Smooth muscle cell of the brain vasculature (primary cell): ENCODE measurements at regions not wholly inside any gene's neighbourhood (a gene's known extent, or its start where the extent isn't known, plus 50 kb on each side); places are given as distances from the start of the nearest gene placed in this dataset.

Experiments used
- DNase-seq: peaks from one replicate; pipeline ENCODE4 v3.0.0-alpha.2; 2012; ENCODE audit warnings: low read depth, low spot score

DNA sequence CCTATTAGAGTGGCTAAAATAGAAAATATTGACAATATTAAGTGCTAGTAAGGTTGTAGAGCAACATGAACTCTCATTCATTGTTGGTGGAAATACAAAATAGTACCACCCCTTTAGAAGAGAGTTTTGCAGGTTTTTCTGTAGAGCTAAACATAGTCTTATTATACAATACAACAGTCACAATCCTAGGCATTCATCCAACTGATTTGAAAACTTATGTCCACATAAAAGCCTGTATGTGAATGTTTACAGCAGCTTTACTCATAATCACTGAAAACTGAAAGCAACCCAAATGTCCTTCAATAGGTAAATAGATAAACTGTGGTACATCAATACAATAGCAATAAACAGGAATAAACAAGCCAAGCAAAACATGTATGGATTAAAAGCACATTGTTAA, 127.2 kb upstream of the PRNP start:
- no peak for DNase-seq

DNA sequence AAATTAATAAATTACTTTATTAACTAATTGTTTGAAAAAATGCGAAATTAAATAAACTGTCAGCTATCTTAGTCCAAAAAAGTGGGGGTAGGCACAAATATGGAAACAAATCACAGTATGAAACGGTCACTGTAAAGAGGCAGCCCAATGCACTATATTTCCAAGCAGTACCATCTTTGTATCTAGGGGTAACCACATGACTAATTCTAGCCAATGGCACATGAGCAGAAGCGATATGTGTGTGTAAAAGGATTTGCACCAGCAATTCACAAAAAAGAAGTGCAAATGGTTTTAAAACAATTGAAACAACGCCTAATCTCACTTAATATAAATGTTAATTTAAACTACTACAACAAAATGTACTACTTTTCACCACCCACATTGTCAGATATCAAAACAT, 129.5 kb upstream of the PRNP start:
- no peak for DNase-seq

DNA sequence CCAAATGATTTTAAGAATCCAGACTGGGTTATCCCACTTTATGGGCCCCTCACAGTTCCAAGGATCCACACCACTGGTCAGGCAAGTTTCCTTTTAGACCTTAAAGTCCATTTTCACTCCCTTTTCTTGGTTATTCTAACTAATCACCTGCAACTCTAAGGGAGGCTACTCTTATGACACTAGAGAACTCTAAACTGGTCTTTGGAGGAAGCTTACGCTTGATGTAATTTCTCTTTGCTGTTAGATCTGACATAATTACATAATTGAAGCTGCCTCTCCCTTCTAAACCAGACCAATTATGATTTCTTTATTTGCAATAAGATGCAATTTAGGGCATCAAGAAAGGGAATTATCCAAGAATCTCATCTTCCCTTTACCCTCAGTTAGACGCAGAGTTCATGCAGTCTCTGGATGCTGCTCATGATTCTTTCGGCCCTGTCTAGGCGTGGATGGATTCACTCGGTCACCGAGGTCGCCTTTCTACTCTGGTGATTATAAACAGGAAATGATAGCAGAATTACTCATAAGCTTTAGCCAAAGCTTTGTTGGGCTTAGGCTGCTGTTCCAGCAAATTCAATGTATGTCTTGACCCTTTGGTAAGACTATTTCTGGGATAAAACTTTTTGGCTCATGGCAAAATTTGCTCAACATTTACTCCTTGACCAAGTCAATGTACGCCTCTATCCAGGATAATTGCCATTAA, 130.9 kb upstream of the PRNP start:
- DNase-seq, result no peak

DNA sequence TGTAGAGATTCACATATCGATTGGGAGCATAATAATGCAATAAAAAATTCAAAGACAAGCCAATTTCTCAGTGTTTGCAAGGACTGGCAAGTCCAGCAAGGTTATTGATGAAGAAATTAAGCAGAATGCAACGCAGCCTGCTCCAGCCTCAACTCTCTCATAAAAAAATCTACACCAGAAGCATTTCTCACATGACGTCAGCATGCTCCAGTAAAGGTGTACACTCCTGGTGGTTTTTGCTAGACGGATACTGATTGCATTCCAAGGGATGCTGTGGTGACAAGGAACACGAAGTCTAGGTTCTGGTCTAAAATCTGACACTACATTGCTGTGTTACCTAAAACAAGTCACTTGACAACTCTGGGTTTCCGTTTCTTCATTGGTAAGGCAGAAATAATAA, 131.9 kb upstream of the PRNP start:
- no peak for DNase-seq

DNA sequence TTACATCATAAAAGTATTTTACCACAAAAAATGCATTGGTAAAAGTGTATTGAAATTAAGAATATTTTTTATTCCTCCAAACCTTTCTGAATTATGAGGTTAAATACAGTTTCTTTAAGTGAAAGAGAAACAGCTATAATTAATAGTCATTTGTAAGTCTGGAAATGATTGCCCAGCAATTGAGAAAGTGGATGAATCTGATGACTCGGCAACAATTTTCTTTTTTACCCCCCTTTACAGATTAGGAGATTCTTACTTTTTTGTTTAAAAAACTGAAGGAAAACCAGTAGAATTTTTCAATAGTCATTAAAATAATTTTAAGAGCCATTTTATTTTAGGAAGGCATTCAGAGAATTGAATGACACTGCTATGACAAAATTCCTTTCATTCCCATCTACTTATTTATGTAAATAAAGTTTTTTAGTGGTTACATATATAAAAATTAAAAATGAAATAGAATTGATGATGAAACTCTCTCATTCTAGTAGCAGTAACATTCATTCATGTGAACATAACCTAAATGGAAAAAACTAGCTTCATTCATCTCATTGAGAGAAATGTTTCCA, 134.1 kb upstream of the PRNP start:
- DNase-seq, result no peak

DNA sequence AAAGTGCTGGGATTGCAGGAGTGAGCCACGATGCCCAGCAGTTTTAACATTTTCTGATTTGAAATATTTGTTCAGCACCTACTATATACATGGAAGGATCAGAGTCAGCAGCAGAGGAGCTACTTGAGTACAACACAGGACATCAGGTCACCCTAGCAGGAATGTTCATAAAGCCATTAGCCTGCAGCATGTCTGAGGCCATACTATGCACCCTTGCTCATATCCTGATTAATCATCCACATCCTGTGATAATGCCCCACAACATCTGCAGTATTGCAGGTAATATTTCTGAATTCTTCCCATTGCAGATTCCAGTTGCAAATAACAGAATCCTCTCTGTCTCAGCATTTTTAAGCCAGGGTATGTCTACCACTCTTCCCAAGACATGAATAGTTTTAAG, 135.5 kb upstream of the PRNP start:
- DNase-seq, result no peak

DNA sequence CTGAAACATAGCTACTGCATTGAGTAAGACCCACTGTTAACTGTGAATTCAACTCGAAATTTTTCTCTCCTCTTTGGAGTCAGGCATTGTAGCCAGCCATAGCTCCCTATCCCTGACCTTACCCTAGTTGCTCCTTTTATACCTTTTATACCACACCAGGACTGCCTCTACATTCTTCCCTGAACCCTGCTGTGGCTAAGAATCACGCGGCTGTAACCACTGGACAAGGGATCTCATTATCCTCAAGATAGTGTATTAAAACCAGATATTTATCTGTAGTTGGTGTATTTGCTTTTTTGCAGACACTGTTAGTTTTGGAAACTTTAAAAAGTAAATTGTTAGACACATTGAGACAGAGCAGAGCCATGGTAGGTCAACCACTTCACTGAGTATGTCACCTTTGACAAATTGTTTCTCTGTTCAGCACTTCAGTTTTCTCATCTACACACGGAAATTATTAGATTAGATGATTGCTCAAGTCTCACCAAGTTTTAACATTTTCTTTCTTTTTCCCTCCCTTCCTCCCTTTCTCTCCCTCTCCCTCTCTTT, 136.5 kb upstream of the PRNP start:
- DNase-seq, result no peak

DNA sequence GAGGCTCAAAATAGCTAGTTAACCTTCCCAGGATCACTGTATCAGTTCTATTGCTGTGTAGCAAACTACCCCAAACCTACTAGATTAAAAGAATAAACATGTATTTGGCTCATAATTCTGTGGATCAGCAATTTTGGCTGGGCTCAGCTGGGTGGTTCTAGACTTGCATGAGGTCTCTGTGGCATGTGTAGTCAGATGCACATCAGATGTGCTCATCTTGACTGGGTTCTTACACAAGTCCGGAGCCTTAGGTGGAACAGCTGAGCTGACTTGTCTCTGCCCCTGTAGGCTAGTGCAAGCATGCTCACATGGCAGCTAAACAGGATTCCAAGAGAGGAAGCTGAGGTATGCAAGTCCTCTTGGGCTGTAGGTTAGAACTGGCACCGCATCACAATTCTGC, 137.7 kb upstream of the PRNP start:
- DNase-seq, result no peak

DNA sequence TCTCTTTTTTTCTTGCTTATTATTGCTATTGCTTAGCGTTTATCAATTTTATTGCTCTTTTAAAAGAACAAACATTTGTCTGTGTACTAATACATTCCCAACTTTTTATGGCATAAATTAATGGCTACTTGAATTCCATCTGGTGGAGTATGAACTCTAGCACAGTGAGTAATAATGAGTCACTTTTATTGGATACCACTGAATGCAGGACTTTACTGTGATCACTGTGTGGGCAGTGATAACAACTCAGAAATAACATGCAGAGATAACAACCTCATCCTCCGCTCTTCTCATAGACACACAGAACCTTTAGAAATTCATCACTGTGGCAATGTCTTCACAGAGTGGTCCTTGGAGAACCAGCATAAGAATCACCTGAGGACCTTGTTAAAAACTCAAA, 139.5 kb upstream of the PRNP start:
- DNase-seq, result no peak

DNA sequence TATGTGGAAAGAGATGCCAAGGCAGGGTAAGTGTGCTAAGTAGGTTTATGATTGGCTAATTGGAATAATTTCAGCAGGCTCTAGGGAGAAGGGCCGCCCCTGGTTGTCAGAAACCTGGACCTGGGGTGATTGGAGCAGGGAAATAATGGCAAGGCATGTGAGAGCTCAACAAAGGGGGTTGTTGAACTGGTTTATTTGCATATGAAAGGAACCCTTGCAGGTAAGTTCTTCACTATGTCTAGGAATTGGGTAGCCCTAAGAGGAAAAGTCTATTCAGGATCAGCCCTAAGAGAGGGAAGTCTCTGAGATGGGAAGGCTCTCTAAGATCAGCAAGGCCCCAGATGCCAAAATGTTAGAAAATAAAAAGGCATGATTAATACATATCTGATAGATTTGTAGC, 139.9 kb upstream of the PRNP start:
- DNase-seq, result no peak

DNA sequence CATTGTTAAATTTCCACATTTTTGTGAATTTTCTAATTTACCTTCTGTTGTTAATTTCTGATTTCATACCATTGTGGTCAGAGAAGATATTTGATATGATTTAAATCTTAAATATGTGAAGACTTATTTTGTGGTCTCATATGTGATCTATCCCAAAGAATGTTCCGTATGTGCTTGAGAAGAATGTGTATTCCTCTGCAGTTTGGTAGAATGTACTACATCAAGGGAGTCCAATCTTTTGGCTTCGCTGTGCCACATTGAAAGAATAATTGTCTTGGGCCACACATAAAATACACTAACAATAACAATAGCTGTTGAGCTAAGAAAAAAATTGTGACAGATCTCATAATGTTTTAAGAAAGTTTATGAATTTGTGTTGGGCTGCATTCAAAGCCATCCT, 140.7 kb upstream of the PRNP start:
- DNase-seq, result no peak

DNA sequence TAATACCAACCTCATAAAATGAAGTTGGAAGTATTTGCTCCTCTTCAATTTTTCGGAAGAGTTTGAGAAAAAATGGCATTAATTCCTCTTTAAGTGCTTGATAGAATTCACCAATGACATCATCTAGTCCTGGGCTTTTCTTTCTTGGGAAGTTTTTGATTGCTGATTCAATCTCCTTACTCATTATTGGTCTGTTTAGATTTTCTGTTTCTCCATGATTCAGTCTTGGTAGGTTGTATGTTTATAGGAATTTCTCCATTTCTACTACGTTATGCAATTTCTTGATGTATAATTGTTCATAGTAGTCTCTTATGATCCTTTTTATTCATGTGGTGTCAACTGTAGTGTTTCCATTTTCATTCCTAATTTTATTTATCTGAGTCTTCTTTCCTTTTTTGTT, 141.5 kb upstream of the PRNP start:
- no peak for DNase-seq

DNA sequence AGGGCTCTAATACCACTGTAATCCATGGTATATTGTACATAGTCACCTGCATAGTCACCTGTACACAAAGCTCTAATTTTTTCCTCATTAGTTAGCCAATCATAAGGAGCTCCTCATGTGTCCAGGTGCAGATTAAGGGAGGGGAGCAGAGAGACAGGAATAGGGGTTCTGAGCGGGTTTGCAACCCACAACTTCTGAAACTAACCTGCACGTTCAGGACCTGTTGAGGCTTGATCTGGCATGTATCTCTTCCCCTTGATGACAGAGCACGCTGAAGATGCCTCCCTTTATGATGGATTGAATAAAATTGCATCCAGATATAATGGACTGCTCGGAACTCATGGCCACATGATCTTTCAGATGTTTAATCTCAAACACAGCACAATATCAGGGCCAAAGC, 144.0 kb upstream of the PRNP start:
- DNase-seq, result no peak

DNA sequence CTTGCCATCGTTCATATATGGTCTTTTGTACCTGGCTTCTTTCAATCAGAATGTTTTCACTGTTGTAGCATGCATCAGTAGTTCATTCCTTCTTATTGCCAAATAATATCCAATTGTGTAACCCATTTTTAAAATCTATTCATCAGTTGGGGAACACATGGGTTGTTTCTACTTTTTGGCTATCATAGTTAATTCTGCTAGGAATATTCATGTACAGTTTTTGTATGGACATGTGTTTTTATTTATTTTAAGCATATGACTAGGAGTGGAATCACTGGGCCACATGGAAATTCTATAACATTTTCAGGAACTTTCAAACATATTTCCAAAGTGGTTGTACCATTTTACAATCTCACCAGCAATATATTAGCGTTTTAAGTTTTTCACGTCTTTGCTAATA, 151.9 kb upstream of the PRNP start:
- DNase-seq, result no peak

DNA sequence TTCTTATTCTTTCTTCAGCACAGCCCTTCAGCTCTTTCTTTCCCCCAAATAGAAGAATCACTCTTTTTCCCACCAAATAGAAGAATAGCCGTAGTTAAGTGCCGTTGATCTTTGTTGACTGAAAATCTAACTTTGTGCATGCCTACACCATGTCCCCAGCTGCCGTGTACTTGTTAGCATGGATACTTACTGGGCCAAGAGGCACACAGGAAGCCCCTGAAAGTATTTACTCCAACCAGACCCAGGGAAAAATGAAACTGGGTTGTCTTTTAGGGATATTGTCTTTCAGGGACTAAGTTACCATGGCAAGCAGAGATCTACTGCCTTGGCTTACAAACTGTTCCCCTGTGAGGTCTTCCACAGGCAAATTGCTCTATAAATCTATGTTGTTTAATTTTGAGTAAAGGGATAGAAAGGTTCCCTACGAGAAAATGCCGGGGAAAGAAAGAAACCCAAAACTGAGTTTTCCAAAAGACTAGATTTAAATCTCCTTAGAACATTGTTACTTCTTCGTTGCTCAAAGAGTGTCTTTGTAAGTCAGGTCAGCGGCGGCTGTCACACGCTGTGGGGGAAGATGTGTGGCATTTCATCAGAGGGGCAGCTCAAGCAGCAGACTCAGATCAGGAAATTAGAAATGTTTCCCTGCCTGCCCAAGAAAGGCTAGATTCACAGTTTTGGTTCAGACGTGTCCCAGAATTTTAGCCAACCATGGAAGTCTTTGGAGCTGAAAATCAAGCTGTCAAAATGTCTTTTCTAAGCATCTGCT, 152.7 kb upstream of the PRNP start:
- no peak for DNase-seq

DNA sequence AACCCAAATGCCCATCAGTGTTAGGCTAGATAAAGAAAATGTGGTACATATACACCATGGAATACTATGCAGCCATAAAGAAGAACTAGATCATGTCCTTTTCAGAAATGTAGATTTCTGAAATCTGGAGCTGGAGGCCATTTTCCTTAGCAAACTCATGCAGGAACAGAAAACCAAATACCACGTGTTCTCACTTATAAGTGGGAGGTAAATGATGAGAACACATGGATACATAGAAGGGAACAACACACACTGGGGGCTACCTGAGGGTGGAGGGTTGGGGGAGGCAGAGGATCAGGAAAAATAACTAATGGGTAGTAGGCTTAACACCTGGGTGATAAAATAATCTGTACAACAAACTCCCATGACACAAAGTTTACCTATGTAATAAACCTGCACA, 153.5 kb upstream of the PRNP start:
- no peak for DNase-seq

DNA sequence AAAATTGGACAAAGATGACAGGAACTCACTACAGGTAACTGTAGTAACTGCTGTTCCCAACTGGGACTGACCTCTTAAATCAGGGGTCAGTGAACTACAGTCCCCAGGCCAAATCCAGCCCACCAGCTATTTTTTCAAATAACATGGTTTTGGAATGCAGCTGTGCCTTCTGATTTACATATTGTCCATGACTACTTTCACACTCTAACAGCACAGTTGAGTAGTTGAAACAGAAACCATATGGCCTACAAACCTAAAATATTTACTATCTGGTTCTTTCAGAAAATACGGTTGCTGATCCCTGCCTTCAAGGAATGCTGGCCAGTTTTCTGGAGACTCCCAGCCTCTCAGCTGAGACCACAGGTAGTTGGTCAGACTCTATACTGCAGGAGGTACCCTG, 161.5 kb upstream of the PRNP start:
- DNase-seq, result no peak

DNA sequence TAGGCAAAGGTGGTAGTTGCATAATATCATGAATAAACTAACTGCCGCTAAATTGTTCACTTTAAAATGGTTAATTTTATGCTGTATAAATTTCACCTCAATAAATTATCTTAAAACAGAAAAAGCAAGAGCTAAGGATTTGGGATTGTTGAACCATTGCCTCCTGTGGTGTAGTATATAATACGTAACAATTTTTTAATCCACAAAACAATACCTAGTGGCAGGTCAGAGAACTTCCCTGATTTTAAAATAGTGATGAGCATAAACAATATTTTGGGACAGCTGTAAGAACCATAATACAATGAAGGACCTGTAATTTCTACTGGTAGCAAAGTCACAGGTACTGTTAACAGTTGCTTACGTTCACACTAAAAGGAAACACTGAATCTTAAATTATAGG, 161.9 kb upstream of the PRNP start:
- DNase-seq, result no peak

DNA sequence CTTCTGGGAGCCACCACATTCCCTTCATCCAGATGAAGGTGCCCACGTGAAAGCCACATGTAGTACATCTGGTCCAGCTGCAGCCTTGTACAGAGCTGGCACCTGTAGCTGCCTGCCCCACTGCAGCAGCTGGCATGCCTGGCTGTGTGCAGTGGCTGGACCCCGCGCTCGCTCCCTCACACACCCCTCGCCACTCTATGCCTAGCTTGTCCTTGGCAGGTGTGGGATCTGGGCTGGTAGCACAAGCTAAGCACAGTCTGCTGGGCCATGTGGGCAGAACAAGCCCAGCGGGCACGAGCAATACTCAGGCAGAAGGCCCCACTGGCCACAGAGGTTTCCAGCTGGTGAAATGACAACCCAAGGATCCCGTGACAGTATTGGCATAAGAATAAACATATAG, 163.9 kb upstream of the PRNP start:
- DNase-seq, result no peak

DNA sequence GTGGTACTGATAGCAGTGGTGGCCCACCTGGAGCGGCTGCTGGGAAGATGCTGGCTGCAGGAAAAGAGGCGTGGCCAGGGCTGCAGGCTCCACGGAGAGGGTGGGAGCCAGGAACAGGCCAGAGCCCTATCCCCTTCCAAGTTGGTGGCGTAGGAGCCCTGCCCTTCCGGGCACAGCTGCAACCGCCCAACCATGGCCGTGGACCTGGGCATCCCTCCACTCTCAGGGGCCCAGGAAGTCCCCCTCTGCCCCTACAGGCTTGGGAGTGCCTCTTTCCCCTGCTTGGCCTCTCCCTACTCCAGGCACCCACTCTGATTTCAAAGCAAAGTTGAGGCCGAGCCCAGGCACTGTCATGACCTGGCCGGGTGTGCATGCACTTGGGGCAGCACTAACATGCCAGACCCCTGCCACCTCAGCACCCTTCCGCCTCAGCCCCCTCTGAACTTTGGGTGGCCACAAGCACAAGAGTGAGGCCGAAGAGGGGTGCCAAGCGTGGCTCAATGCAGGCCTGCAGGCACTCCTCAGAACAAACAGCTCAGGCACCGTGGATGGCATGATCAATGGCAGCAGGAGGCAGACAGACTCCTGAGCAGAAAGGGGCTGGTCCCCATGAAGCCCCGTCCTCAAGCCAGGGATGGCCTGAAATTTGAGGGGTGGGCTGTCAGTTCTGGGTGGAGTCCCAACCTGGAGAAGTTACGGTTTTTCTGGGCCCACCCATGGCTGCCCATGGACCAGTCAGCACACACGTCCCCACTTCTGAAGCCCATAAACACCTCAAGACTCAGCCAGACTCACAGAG, 164.9 kb upstream of the PRNP start:
- no peak for DNase-seq

DNA sequence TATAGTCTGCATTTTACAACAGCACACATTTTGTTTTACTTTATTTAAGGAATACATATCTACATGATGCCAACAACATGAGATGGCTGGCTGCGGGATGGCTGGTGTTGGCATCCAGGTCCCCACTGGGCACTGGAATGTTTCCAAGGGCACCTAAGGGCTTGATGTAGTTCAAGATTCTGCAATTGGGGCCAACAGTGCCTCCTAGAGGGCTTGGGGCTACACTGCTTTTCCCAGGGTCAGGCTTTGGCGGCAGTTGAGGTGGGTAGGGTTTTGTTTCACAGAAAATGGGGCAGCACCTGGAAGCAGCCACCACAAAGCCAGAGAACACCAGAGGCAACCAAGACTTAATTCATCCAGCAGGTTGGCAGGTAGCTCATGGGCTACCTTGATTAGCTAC, 166.7 kb upstream of the PRNP start:
- DNase-seq, result no peak

DNA sequence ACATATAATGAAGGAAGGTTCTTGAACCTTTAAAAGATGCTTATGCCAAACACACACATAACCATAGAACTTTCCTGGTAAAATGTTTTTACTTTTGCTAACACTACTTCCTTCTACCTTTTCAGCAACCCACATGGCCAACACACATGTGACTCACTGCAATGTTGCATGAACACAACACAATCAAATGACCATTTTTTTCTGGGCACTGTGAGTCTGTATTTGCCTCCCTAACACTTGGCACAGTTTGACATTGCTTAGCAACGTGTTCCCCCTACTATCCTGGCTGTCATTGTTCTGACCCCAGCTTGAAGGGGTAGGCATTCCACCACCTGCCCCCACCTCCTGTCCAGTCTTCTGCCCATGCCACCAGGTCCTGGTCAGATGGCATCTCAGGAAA, 169.4 kb upstream of the PRNP start:
- DNase-seq, result no peak
